ENCODE measurements at regions not wholly inside any gene's neighbourhood (a gene's known extent, or its start where the extent isn't known, plus 50 kb on each side); places are given as distances from the start of the nearest gene placed in this dataset.

GRCh38 chrX:22742174-22742573 is 257.6 kb upstream of the DDX53 start:
- intact Hi-C loops (cut with micrococcal nuclease; ENCODE audit: unreplicated experiment) = loop anchor here (10.0 kb wide), 1 partner anchor 607 kb away; no protein-coding TSS in a partner anchor
- TF ChIP-seq, protein P1, sequence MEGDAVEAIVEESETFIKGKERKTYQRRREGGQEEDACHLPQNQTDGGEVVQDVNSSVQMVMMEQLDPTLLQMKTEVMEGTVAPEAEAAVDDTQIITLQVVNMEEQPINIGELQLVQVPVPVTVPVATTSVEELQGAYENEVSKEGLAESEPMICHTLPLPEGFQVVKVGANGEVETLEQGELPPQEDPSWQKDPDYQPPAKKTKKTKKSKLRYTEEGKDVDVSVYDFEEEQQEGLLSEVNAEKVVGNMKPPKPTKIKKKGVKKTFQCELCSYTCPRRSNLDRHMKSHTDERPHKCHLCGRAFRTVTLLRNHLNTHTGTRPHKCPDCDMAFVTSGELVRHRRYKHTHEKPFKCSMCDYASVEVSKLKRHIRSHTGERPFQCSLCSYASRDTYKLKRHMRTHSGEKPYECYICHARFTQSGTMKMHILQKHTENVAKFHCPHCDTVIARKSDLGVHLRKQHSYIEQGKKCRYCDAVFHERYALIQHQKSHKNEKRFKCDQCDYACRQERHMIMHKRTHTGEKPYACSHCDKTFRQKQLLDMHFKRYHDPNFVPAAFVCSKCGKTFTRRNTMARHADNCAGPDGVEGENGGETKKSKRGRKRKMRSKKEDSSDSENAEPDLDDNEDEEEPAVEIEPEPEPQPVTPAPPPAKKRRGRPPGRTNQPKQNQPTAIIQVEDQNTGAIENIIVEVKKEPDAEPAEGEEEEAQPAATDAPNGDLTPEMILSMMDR (conservative IDR thresholded peaks at IDR 0.05) = no peak
- no peak for TF ChIP-seq EZH2 (IDR thresholded peaks at IDR 0.05; ENCODE audit: low read depth)
- Histone ChIP-seq H3K9me3 (ENCODE audit: insufficient read depth, low read depth) (no peaks in the 10 kb centered on the region), H3K27ac (no peak overlapping the region), H3K4me2 (no peak overlapping the region), H3K4me1 (replicated peaks; ENCODE audit: insufficient read depth) (no peaks in the 10 kb centered on the region), H3F3A (ENCODE audit: insufficient read depth, low read depth) (no peaks in the 10 kb centered on the region), H2AFZ (no peak overlapping the region), H3K79me2 (ENCODE audit: low read depth) (no peaks in the 10 kb centered on the region), H3K9me2 (ENCODE audit: insufficient read depth) (no peaks in the 10 kb centered on the region), H4K20me1 (ENCODE audit: insufficient read depth) (no peaks in the 10 kb centered on the region), H3K27me3 (ENCODE audit: insufficient read depth, low read depth) (no peaks in the 10 kb centered on the region), H3K36me3 (ENCODE audit: low read depth) (no peaks in the 10 kb centered on the region), H3K4me3 (no peak overlapping the region)
- ChIA-PET POLR2A (ENCODE audit: unreplicated experiment) (no interaction called here), CTCF (no interaction called here)
- no peak for DNase-seq
- BruUV-seq (replicated peaks) = no TSS peak

GRCh38 chrX:22746081-22746480 is 253.7 kb upstream of the DDX53 start:
- Histone ChIP-seq H3K27me3 (ENCODE audit: insufficient read depth, low read depth) (no peaks in the 10 kb centered on the region), H3K4me2 (no peak overlapping the region), H2AFZ (no peak overlapping the region), H3K9me3 (ENCODE audit: insufficient read depth, low read depth) (no peaks in the 10 kb centered on the region), H3K27ac (no peak overlapping the region), H3K79me2 (ENCODE audit: low read depth) (no peaks in the 10 kb centered on the region), H3K9me2 (ENCODE audit: insufficient read depth) (no peaks in the 10 kb centered on the region), H4K20me1 (ENCODE audit: insufficient read depth) (no peaks in the 10 kb centered on the region), H3F3A (ENCODE audit: insufficient read depth, low read depth) (no peaks in the 10 kb centered on the region), H3K4me3 (no peak overlapping the region), H3K36me3 (ENCODE audit: low read depth) (no peaks in the 10 kb centered on the region), H3K4me1 (replicated peaks; ENCODE audit: insufficient read depth) (no peaks in the 10 kb centered on the region)
- DNase-seq = no peak
- intact Hi-C loops (cut with micrococcal nuclease; ENCODE audit: unreplicated experiment) = loop anchor here (10.0 kb wide), 1 partner anchor 611 kb away; no protein-coding TSS in a partner anchor
- TF ChIP-seq EZH2 (IDR thresholded peaks at IDR 0.05; ENCODE audit: low read depth) = no peak
- TF ChIP-seq, protein P1 (conservative IDR thresholded peaks at IDR 0.05) = no peak
- ChIA-PET CTCF (no interaction called here), POLR2A (ENCODE audit: unreplicated experiment) (no interaction called here)
- no TSS peak for BruUV-seq (replicated peaks)

DNA sequence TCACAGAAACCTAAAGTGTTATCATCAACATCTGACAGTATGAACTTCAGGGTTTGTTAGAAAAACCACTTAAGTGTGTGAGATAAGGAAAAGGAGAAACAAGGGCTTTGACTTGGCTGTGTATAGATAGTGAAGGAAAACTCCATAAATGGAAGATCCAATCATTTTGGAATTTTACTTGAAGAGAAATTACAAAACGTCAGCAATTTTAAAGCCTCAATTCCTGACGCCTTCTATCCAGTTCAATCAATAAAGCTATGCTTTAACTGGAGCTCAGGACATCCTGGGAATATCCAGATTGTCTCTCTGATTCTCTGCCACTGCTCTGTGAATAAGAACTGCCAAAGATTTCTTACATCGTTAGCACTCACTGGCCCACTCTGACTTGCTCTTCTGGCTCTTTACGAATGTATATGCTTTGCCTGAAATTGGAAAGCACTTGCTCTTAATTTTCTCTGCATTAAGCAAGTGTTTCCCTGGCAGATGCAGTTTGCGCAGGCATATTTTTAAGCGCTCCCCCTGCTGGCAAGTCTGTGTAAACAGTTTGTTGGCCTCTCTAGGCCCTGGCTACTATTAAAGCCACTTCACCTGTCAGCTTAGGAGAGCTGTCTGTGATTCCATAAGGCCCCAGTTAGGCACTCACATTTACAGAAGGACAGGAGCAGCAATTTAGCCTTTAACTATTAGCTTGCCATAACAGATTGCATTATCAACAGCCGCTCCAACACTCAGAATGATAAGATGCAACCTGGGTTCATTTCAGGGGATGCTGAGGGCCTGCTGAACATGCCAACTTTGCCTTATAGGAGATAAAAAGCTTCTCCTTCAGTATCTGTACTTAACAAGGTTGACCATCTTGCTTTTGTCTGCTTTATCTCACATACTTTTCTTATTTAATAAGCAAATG is 251.4 kb upstream of the DDX53 start:
- no peaks in the 10 kb centered on the region for H3K36me3 ChIP-seq (ENCODE audit: low read depth)
- ChIA-PET POLR2A (ENCODE audit: unreplicated experiment) (interaction anchor here (0.7 kb wide), 1 partner anchor 737 kb away, joined by 3 read pairs; no protein-coding TSS in a partner anchor), CTCF (interaction anchor here (0.6 kb wide), 2 partner anchors 186 to 613 kb away, joined by 4 to 5 read pairs; no protein-coding TSS in a partner anchor)
- H3K4me2 ChIP-seq = no peak overlapping the region
- H3K79me2 ChIP-seq (ENCODE audit: low read depth) = no peaks in the 10 kb centered on the region
- no peak overlapping the region for H2AFZ ChIP-seq
- no peaks in the 10 kb centered on the region for H3K9me3 ChIP-seq (ENCODE audit: insufficient read depth, low read depth)
- no peaks in the 10 kb centered on the region for H3K4me1 ChIP-seq (replicated peaks; ENCODE audit: insufficient read depth)
- no peaks in the 10 kb centered on the region for H3F3A ChIP-seq (ENCODE audit: insufficient read depth, low read depth)
- H4K20me1 ChIP-seq (ENCODE audit: insufficient read depth) = no peaks in the 10 kb centered on the region
- BruUV-seq (replicated peaks) = no TSS peak
- peak in 1 of 2 experiments; percentile 23 for DNase-seq
- no peak overlapping the region for H3K4me3 ChIP-seq
- TF ChIP-seq EZH2 (IDR thresholded peaks at IDR 0.05; ENCODE audit: low read depth) = no peak
- TF ChIP-seq, protein P1 (conservative IDR thresholded peaks at IDR 0.05) = peak; percentile 79
- no peaks in the 10 kb centered on the region for H3K27me3 ChIP-seq (ENCODE audit: insufficient read depth, low read depth)
- intact Hi-C loops (cut with micrococcal nuclease; ENCODE audit: unreplicated experiment) = loop anchor here (10.0 kb wide), 1 partner anchor 614 kb away; no protein-coding TSS in a partner anchor
- H3K27ac ChIP-seq = no peak overlapping the region
- no peaks in the 10 kb centered on the region for H3K9me2 ChIP-seq (ENCODE audit: insufficient read depth)
